Transverse colon (tissue), 4 donors: ENCODE measurements at regions not wholly inside any gene's neighbourhood (a gene's known extent, or its start where the extent isn't known, plus 50 kb on each side); places are given as distances from the start of the nearest gene placed in this dataset.

ENCODE experiments used
- POLR2A ChIP-seq: fragments of 450-650 bp; IDR thresholded peaks from one replicate; pipeline ENCODE4 v1.6.1; 2016; ENCODE audit warnings: antibody characterized with exemption, mild to moderate bottlenecking, moderate library complexity
- POLR2AphosphoS5 ChIP-seq, 3 donors: sonication (generic); formaldehyde crosslinking; IDR thresholded peaks; one replicate each; pipeline ENCODE4 v1.6.1; 2016; ENCODE audit warnings: antibody characterized with exemption in 3 of 3
- TF ChIP-seq, protein P1 (sequence below), 5 experiments: fragments of 200-600 bp in 3 of 5; fragments of 450-650 bp in 2 of 5; sonication (generic) in 3 of 5; IDR thresholded peaks; 1 replicate in 2 of 5; 2 replicates in 3 of 5; pipeline ENCODE4 v1.5.1; 2016 to 2017; ENCODE audit warnings: antibody characterized with exemption in 5 of 5, inconsistent platforms in 3 of 5, mild to moderate bottlenecking in 2 of 5, moderate library complexity in 1 of 5

- TF ChIP-seq POLR2AphosphoS5 (IDR thresholded peaks at IDR 0.05) (no peak), POLR2A (no peak)
- TF ChIP-seq, protein P1, sequence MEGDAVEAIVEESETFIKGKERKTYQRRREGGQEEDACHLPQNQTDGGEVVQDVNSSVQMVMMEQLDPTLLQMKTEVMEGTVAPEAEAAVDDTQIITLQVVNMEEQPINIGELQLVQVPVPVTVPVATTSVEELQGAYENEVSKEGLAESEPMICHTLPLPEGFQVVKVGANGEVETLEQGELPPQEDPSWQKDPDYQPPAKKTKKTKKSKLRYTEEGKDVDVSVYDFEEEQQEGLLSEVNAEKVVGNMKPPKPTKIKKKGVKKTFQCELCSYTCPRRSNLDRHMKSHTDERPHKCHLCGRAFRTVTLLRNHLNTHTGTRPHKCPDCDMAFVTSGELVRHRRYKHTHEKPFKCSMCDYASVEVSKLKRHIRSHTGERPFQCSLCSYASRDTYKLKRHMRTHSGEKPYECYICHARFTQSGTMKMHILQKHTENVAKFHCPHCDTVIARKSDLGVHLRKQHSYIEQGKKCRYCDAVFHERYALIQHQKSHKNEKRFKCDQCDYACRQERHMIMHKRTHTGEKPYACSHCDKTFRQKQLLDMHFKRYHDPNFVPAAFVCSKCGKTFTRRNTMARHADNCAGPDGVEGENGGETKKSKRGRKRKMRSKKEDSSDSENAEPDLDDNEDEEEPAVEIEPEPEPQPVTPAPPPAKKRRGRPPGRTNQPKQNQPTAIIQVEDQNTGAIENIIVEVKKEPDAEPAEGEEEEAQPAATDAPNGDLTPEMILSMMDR (IDR thresholded peaks at IDR 0.05): no peak
Observed at GRCh38 chr2:71945603-71945959, 202.1 kb downstream of the CYP26B1 start.
